PC-3 (cell line): ENCODE measurements at regions not wholly inside any gene's neighbourhood (a gene's known extent, or its start where the extent isn't known, plus 50 kb on each side); places are given as distances from the start of the nearest gene placed in this dataset.
A peak's percentile ranks its signal among the peaks of the same experiment; 100 is the strongest.

Experiments used
- ATAC-seq: fragments of 200-7000 bp; cut with Tn5 transposase; 2 replicates; pipeline ENCODE4 v1.9.1; 2020; ENCODE audit warnings: mild to moderate bottlenecking, moderate library complexity
- BruUV-seq: library from RNA; stranded (reverse); fragments of 400-500 nt; replicated peaks from 2 replicates; lab custom pipeline; 2021; lab: Mats Ljungman, UMichigan
- CTCF ChIA-PET: fragments of 300-600 bp; sonication (Branson Sonifier 250); formaldehyde crosslinking; loops from one replicate; lab custom pipeline; 2022; ENCODE audit warnings: antibody characterized with exemption; lab: Charles Lee
- POLR2A ChIA-PET: fragments of 300-600 bp; sonication (Branson Sonifier 250); formaldehyde crosslinking; loops from one replicate; lab custom pipeline; 2022; ENCODE audit warnings: antibody characterized with exemption; ENCODE audit not compliant: unreplicated experiment; lab: Charles Lee
- DNase-seq: peaks from one replicate; pipeline ENCODE4 v3.0.0-alpha.2; 2015
- H2AFZ ChIP-seq: fragments of 300-600 bp; sonication (generic); 2 replicates; pipeline ENCODE4 v1.6.0; 2016; ENCODE audit warnings: antibody characterized with exemption, low read length
- H3F3A ChIP-seq: fragments of 300-600 bp; sonication (generic); one replicate; pipeline ENCODE4 v1.6.0; 2017; ENCODE audit warnings: antibody characterized with exemption, low read length, control low read depth, mild to moderate bottlenecking; ENCODE audit not compliant: unreplicated experiment
- H3K27ac ChIP-seq: fragments of 300-600 bp; sonication (generic); 2 replicates; pipeline ENCODE4 v1.5.1; 2016; ENCODE audit warnings: mild to moderate bottlenecking, low read length
- H3K27me3 ChIP-seq: fragments of 300-600 bp; sonication (generic); 2 replicates; pipeline ENCODE4 v1.6.1; 2016; ENCODE audit warnings: low read length, mixed read lengths
- H3K36me3 ChIP-seq: fragments of 300-600 bp; sonication (generic); 2 replicates; pipeline ENCODE4 v1.6.1; 2016; ENCODE audit warnings: low read depth, mixed run types, low read length, mixed read lengths
- H3K4me1 ChIP-seq: fragments of 300-600 bp; sonication (generic); 2 replicates; pipeline ENCODE4 v1.5.1; 2016; ENCODE audit warnings: low read length; ENCODE audit not compliant: insufficient read depth
- H3K4me2 ChIP-seq: fragments of 300-600 bp; sonication (generic); 2 replicates; pipeline ENCODE4 v1.6.0; 2016; ENCODE audit warnings: low read length
- H3K4me3 ChIP-seq: fragments of 300-600 bp; sonication (generic); 2 replicates; pipeline ENCODE4 v1.5.1; 2016; ENCODE audit warnings: mild to moderate bottlenecking, low read length, mixed read lengths
- H3K79me2 ChIP-seq: fragments of 300-600 bp; sonication (generic); 2 replicates; pipeline ENCODE4 v1.6.1; 2017; ENCODE audit warnings: low read length, mixed read lengths
- H3K9ac ChIP-seq: fragments of 300-600 bp; sonication (generic); 2 replicates; pipeline ENCODE4 v1.6.0; 2016; ENCODE audit warnings: mild to moderate bottlenecking, low read length
- H3K9me2 ChIP-seq: fragments of 300-600 bp; sonication (generic); replicated peaks from 2 replicates; pipeline ENCODE4 v1.6.1; 2016; ENCODE audit warnings: mixed run types, low read length, mixed read lengths
- H3K9me3 ChIP-seq: fragments of 300-600 bp; sonication (generic); 2 replicates; pipeline ENCODE4 v1.6.1; 2016; ENCODE audit warnings: low read length, mixed read lengths
- H4K20me1 ChIP-seq: fragments of 300-600 bp; sonication (generic); 2 replicates; pipeline ENCODE4 v1.6.1; 2016; ENCODE audit warnings: low read length, mixed read lengths
- EZH2 ChIP-seq: fragments of 300-600 bp; sonication (generic); IDR thresholded peaks from one replicate; pipeline ENCODE4 v1.6.1; 2017; ENCODE audit warnings: antibody characterized with exemption, mild to moderate bottlenecking, low read length; ENCODE audit not compliant: unreplicated experiment
- EZH2phosphoT487 ChIP-seq: fragments of 300-600 bp; sonication (generic); IDR thresholded peaks from 2 replicates; pipeline ENCODE4 v1.6.1; 2018; ENCODE audit warnings: mild to moderate bottlenecking, antibody characterized with exemption, low read length, borderline replicate concordance
- intact Hi-C: fragments of 100-400 bp; cut with micrococcal nuclease; formaldehyde crosslinking; loops from 2 replicates; pipeline ENCODE4 v1.9.0; 2023
- TF ChIP-seq, protein P1 (sequence below): fragments of 300-600 bp; sonication (generic); conservative IDR thresholded peaks from 2 replicates; pipeline ENCODE4 v1.5.1; 2017; ENCODE audit warnings: antibody characterized with exemption, low read depth, mild to moderate bottlenecking, low read length

DNA sequence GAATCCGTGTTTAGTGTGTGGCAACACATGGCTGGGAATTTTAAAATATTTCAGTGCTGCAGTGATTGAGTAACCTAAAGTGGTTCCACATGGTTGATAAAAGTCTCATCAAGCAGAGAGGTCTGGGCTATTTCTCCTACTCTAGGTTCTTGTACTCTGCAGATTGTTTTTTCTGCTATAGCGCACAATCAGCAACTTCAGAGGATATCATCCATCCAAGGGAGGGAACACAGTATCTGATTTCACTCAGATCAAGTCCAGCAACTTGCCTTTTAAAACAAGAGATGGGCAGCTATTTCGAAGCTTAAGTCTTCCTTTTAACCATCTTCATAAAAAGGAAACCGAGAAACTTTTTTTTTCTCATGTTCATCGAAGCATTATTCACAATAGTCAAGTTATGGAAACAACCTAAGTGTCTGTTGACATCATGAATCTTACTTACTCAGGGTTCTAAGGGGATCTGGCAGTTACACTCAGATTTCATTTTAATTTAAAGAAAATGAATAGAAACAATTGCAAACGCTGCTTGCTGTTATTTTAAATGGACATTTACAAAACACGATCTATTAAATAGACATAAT lies 172.7 kb upstream of the TRIB2 start:
- POLR2A ChIA-PET, result no interaction called here
- H3K27me3 ChIP-seq, result no peaks in the 10 kb centered on the region

DNA sequence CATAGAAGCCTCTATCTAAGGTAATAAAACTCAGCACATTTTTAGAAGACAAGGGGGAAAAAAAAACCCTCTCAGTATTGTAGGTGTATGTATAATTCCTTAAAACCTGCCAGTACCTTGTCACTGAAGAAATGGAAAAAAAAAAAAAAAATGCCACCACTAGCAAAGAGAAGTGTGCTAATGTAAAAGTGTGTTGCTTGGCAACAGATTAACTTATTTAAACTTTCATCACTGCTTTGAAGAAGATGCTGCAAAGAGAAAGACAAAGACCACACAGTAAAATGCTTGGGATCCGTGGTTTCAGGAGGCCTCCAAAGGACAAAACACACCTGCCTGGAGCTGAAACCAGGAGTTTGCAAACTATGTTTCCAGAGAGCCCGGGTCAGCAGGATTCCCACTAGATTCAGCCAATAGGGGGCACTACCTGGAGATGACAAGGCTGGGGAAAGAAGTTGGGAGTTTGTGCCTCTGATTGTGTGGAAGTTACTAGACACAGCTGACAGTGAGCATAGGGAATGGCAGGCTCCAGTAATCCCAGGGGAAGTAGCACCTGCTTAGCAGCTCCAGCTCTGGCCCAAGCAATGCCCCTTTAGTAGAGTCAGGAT lies 169.1 kb upstream of the TRIB2 start:
- no peak overlapping the region for H2AFZ ChIP-seq
- DNase-seq (no peak), ATAC-seq (no peak)
- no peak overlapping the region for H3K4me2 ChIP-seq
- 0 out of 2 replicates have a peak, but pooled peaks cover 10% of the 10 kb centered on the region for H3K4me1 ChIP-seq
- H3K27ac ChIP-seq, result no peak overlapping the region
- ChIA-PET POLR2A (interaction anchor here (0.6 kb wide), 1 partner anchor 11 kb away, joined by 5 read pairs; no protein-coding TSS in a partner anchor), CTCF (no interaction called here)
- no peaks in the 10 kb centered on the region for H3F3A ChIP-seq
- no peak overlapping the region for H3K9ac ChIP-seq
- no peak overlapping the region for H3K4me3 ChIP-seq
- H3K27me3 ChIP-seq, result no peaks in the 10 kb centered on the region
- no peaks in the 10 kb centered on the region for H4K20me1 ChIP-seq
- H3K79me2 ChIP-seq, result no peaks in the 10 kb centered on the region
- H3K36me3 ChIP-seq, result no peaks in the 10 kb centered on the region
- no TSS peak for BruUV-seq
- no peak for TF ChIP-seq EZH2
- TF ChIP-seq, protein P1, sequence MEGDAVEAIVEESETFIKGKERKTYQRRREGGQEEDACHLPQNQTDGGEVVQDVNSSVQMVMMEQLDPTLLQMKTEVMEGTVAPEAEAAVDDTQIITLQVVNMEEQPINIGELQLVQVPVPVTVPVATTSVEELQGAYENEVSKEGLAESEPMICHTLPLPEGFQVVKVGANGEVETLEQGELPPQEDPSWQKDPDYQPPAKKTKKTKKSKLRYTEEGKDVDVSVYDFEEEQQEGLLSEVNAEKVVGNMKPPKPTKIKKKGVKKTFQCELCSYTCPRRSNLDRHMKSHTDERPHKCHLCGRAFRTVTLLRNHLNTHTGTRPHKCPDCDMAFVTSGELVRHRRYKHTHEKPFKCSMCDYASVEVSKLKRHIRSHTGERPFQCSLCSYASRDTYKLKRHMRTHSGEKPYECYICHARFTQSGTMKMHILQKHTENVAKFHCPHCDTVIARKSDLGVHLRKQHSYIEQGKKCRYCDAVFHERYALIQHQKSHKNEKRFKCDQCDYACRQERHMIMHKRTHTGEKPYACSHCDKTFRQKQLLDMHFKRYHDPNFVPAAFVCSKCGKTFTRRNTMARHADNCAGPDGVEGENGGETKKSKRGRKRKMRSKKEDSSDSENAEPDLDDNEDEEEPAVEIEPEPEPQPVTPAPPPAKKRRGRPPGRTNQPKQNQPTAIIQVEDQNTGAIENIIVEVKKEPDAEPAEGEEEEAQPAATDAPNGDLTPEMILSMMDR, result peak; percentile 34; the same call in 1 of the 2 replicates
- no peaks in the 10 kb centered on the region for H3K9me3 ChIP-seq
- no peaks in the 10 kb centered on the region for H3K9me2 ChIP-seq
- intact Hi-C loops, result no loop called here

More for the DNA sequence above, 172.7 kb upstream of the TRIB2 start:
- Histone ChIP-seq H3K9me3 (no peaks in the 10 kb centered on the region), H2AFZ (no peak overlapping the region), H3K79me2 (no peaks in the 10 kb centered on the region), H3K36me3 (no peaks in the 10 kb centered on the region), H3K9ac (no peak overlapping the region), H4K20me1 (no peaks in the 10 kb centered on the region), H3K4me2 (no peak overlapping the region), H3K4me1 (no peaks in the 10 kb centered on the region), H3F3A (no peaks in the 10 kb centered on the region), H3K4me3 (no peak overlapping the region), H3K9me2 (no peaks in the 10 kb centered on the region), H3K27ac (no peak overlapping the region)
- no TSS peak for BruUV-seq
- TF ChIP-seq, protein P1, result no peak
- no peak for TF ChIP-seq EZH2phosphoT487
- TF ChIP-seq EZH2, result no peak
- no peak for DNase-seq
- CTCF ChIA-PET, result no interaction called here
- ATAC-seq, result no peak
- intact Hi-C loops, result no loop called here

DNA sequence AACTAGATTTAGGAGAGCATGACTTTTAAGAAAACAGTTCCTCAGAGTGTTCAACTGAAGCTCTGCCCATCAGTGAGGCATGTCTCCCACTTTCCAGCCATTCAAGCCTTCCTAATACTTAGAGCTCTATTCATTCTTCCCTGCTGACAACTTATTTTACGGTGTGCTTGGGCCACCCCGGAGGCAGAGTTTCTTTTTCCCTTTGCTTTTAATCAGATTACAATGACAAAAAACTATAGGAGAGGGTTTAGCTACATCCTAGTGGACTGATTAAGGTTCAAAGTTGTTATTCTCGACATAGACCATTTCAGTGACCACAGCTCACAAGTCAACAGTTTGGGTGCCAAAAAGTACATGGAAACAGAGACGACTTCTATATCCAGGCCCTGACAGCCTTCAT lies 167.8 kb upstream of the TRIB2 start:
- TF ChIP-seq, protein P1, result no peak
- TF ChIP-seq EZH2 (no peak), EZH2phosphoT487 (no peak)
- no peaks in the 10 kb centered on the region for H3F3A ChIP-seq
- no peaks in the 10 kb centered on the region for H3K36me3 ChIP-seq
- H3K9me2 ChIP-seq, result no peaks in the 10 kb centered on the region
- H3K4me3 ChIP-seq, result no peak overlapping the region
- intact Hi-C loops, result no loop called here
- POLR2A ChIA-PET, result no interaction called here
- ATAC-seq (no peak), DNase-seq (no peak)
- CTCF ChIA-PET, result no interaction called here
- H3K4me2 ChIP-seq, result no peak overlapping the region
- no peaks in the 10 kb centered on the region for H3K27me3 ChIP-seq
- H3K9me3 ChIP-seq, result no peaks in the 10 kb centered on the region
- no peaks in the 10 kb centered on the region for H4K20me1 ChIP-seq
- no peak overlapping the region for H2AFZ ChIP-seq
- no TSS peak for BruUV-seq
- 0 out of 2 replicates have a peak, but pooled peaks cover 10% of the 10 kb centered on the region for H3K4me1 ChIP-seq
- H3K79me2 ChIP-seq, result no peaks in the 10 kb centered on the region
- no peak overlapping the region for H3K27ac ChIP-seq
- H3K9ac ChIP-seq, result no peak overlapping the region
